ENCODE measurements at regions not wholly inside any gene's neighbourhood (a gene's known extent, or its start where the extent isn't known, plus 50 kb on each side); places are given as distances from the start of the nearest gene placed in this dataset.

- no peak for DNase-seq
Observed at GRCh38 chr13:80284290-80284689, 56.6 kb downstream of the SPRY2 start.

GRCh38 chr13:80278706-80279105 is 62.2 kb downstream of the SPRY2 start:
- no peak for DNase-seq

DNA sequence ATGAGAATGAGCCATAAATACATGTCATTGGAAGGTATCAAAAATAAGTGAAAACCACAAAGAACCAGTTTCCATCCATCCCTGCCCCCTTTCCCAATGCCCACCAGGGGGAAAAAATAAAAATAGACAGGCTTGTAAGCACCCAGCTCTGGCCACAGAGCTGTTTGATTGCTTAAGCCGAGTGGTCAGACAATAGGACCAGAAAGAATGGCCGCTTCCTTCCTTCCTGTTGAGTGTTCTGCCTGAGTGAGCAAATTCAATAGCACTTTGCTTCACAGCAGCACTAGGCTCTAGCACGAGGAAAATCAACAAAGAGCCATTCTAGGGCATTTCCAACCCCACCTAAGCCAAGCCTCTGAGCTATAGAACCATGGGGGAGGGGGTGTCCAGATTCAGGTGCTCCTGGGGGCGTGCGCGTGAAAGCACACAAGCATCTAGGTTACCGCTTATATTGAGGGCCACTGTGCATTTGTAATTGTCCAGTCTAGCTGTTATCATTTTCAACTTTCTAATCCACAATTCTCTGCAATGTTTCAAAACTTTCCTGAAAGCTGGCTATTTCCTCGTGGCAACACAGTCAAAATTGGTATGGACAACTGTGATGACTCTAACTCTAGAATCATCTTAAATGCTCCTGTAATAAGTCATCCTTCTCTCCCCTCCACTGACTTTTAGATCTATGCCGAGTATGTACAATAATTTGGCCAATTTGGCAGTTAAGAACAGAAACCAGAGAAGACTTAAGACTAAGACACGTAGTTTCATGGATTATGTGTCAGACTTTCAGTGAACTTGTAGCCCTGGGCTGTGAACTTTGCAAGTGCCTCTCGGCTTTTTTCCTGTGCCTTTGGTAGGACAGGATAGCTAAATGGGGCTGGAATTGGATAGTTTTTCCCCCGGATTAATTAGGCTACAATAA is 64.3 kb downstream of the SPRY2 start:
- no peak for DNase-seq

GRCh38 chr13:80274643-80275042 is 66.3 kb downstream of the SPRY2 start:
- no peak for DNase-seq

- no peak for DNase-seq
Observed at GRCh38 chr13:80273718-80274117, 67.2 kb downstream of the SPRY2 start.

GRCh38 chr13:80265348-80265747 is 75.6 kb downstream of the SPRY2 start:
- no peak for DNase-seq

DNA sequence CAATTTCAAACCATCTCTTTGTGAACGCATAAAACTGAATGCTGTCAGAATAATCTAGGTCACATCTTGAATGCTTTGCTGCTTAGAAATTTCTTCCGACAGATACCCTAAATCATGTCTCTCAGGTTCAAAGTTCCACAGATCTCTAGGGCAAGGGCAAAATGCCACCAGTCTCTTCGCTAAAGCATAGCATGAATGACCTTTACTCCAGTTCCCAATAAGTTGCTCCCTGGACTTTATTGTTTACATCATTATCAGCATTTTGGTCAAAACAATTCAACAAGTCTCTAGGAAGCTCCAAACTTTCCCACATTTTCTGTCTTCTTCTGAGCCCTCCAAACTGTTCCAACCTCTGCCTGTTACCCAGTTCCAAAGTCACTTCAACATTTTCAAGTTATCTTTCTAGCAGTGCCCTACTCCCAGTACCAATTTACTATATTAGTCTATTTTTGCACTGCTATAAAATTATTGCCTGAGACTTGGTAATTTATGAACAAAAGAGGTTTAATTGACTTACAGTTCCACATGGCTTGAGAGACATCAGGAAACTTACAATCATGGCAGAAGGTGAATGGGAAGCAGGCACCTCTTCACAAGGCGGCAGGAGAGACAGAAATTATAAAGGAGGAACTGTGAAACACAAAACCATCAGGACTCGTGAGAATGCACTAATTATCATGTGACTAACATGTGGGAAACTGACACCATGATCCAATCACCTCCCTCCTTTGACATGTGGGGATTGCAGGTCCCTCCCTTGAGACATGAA is 77.0 kb downstream of the SPRY2 start:
- no peak for DNase-seq

DNA sequence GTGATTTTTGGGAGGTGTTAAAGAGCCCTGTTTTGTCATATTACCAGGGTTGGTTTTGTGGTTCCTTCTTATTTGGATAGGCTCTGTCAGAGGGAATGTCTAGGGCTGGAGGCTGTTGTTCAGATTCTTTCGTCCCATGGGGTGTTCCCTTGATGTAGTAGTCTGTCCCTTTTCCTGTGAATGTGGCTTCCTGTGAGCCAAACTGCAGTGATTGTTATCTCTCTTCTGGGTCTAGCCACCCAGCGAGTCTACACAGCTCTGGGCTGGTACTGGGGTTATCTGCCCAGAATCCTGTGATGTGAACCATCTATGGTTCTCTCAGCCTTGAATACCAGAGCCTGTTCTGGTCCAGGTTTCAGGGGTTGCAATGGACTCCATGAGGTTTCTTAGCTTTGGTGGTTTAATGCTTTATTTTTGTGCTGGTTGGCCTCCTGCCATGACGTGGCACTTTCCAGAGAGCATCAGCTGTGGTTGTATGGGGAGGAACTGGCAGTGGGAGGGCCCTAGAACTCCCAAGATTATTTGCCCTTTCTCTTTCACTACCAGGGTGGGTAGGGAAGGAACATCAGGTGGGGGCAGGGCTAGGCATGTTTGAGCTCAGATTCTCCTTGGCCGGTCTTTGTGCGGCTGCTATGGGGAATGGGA is 78.8 kb downstream of the SPRY2 start:
- no peak for DNase-seq

- DNase-seq = no peak
Observed at GRCh38 chr13:80259159-80259558, 81.8 kb downstream of the SPRY2 start.

DNA sequence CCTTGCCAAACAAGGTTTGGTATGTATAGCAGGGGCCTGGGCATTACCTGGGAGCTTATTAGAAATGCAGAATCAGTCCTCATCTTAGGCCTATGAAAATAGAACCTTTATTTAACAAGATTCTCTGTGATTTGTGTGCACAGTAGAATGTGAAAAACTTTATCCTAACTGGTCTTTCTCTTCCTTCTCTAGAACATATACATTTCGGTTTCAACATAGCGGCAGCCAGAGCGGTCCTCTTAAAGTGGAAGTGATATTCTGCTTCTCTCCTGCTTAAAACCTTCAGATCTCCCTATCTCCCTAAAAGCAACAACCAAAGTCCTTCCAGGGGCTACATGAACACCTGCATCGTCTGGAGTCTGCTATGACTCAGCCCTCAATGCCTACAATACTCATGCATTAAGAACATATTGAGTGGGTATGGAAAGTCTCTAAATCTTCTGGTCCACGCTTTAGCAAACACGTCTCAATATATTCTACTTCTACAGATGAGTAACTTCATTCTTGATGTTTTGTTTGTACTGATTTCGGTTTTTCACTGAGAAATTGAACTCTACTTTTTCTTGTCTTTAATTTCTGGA is 84.5 kb downstream of the SPRY2 start:
- DNase-seq = no peak

GRCh38 chr13:80255946-80256345 is 85.0 kb downstream of the SPRY2 start:
- DNase-seq = no peak

- DNase-seq = no peak
Observed at GRCh38 chr13:80251403-80251802, 89.5 kb downstream of the SPRY2 start.

GRCh38 chr13:80250213-80250810 is 90.6 kb downstream of the SPRY2 start:
- DNase-seq = no peak

GRCh38 chr13:80249516-80250212 is 91.3 kb downstream of the SPRY2 start:
- DNase-seq = no peak

DNA sequence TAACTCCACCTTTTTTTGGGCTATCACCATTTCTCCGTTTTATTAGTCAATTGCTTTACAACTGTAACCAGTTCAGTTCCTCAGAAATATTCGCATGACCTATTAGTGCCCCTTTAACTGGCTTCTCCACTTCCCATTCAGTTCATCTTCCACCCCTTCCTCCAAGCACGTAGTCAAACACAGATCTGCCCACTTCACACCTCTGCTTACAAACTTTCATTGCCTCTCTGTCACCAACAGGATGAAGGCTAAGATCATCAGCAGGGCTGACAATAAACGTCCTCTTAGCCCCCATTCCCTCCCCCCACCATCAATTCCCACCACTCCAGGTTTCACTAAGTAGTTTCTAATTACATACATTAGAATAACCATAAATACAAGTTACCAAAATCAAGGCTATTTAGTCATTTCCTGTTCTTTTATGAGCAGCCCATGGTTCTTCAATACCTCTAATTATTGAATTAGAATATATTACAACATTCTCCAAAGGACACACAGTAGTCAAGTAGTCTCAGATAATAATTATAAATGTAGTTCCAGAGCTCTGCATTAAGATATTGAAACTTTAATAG is 95.7 kb downstream of the SPRY2 start:
- no peak for DNase-seq

DNA sequence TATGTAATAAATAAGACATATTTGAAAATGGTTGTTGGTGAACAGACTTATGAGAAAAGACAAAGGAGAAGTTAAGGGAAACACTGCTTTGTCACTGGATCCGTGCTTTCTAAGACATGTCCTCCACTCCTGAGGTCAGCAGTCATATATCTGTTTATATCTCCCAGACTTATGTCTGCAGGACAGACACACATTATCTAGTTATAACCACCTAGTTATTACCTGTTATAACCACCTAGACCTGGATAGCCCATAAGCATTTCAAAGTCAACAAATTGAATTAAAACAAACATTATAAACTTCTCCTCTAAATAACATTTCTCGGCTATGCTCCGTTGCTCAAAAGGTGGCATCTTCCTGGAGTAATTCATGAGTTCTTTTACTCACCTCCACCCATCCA is 96.4 kb downstream of the SPRY2 start:
- no peak for DNase-seq

- DNase-seq = no peak
Observed at GRCh38 chr13:80242728-80243427, 98.0 kb downstream of the SPRY2 start.

DNA sequence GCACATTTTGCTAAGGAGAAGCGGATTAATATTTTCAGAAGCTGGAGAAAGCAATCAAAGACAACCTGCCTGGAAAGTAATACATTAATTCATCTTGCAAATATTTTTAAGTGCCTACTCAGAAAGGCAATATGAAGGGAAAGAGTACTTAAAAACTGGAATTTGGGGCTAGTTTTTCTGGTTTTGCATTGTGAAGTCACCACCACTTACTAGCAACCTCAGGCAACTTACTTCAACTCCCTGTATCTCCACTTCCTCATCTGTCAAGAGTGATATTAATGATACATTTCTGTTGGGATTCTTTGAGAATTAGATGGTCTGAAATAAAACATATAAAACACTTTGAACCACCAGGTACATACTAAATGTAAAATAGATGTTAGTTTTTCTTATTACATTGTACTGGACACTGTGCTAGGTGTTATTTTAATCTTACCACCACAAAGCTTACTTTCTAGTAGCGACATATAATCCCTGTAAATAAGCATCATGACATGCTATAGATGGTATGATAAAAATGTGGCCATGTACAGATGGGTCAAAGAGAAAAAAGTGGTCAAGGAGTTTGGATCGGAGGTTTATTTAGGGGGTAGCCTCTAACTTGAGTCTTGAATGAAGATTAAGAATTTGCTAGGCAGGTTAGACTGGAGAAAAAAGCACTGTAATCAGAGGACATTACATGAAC is 101.2 kb downstream of the SPRY2 start:
- no peak for DNase-seq

GRCh38 chr13:80239116-80239515 is 101.8 kb downstream of the SPRY2 start:
- DNase-seq = no peak

- DNase-seq = no peak
Observed at GRCh38 chr13:80237646-80238045, 103.3 kb downstream of the SPRY2 start.

GRCh38 chr13:80235967-80236302 is 105.0 kb downstream of the SPRY2 start:
- no peak for DNase-seq

All from activated CD4-positive, alpha-beta T cell treated with anti-CD3 and anti-CD28 coated beads, Interleukin-2, Interleukin-6, amounts not matched to agents 100 ng/mL and 50 ng/mL, durations not matched to agents 16 hours and 8 hours (primary cell).